ENCODE measurements at regions not wholly inside any gene's neighbourhood (a gene's known extent, or its start where the extent isn't known, plus 50 kb on each side); places are given as distances from the start of the nearest gene placed in this dataset.
"Not testable (repeated sequence)": the region's sequence is repeated elsewhere in the genome, so short reads cannot be mapped to it uniquely, and the experiment has no call there.

GRCh38 chr2:67904966-67905365 lies 157.8 kb downstream of the C1D start:
- no peak for DNase-seq (ENCODE audit: low read depth in 2 of 2)

GRCh38 chr2:67906547-67906946 lies 156.3 kb downstream of the C1D start:
- not testable (repeated sequence) for DNase-seq (ENCODE audit: low read depth in 2 of 2)

- DNase-seq (ENCODE audit: low read depth in 2 of 2): no peak
Measured at GRCh38 chr2:67917332-67918054, 145.3 kb downstream of the C1D start.

GRCh38 chr2:67918471-67918870 lies 144.3 kb downstream of the C1D start:
- DNase-seq (ENCODE audit: low read depth in 2 of 2): no peak

- DNase-seq (ENCODE audit: low read depth in 2 of 2): no peak
Measured at GRCh38 chr2:67919490-67919889, 143.3 kb downstream of the C1D start.

- DNase-seq (ENCODE audit: low read depth in 2 of 2): no peak
Measured at GRCh38 chr2:67922080-67922785, 140.6 kb downstream of the C1D start.

- DNase-seq (ENCODE audit: low read depth in 2 of 2): no peak
Measured at GRCh38 chr2:67923696-67924095, 139.1 kb downstream of the C1D start.

GRCh38 chr2:67927501-67927900 lies 135.3 kb downstream of the C1D start:
- no peak for DNase-seq (ENCODE audit: low read depth in 2 of 2)

- DNase-seq (ENCODE audit: low read depth in 2 of 2): no peak
Measured at GRCh38 chr2:67930156-67930555, 132.6 kb downstream of the C1D start.

- DNase-seq (ENCODE audit: low read depth in 2 of 2): no peak
Measured at GRCh38 chr2:67936969-67937368, 125.8 kb downstream of the C1D start.

- DNase-seq (ENCODE audit: low read depth in 2 of 2): no peak
Measured at GRCh38 chr2:67938053-67938452, 124.8 kb downstream of the C1D start.

GRCh38 chr2:67945056-67945455 lies 117.7 kb downstream of the C1D start:
- DNase-seq (ENCODE audit: low read depth in 2 of 2): no peak

GRCh38 chr2:67945940-67946339 lies 116.9 kb downstream of the C1D start:
- DNase-seq (ENCODE audit: low read depth in 2 of 2): no peak

GRCh38 chr2:67948057-67948456 lies 114.7 kb downstream of the C1D start:
- no peak for DNase-seq (ENCODE audit: low read depth in 2 of 2)

GRCh38 chr2:67948506-67948905 lies 114.3 kb downstream of the C1D start:
- DNase-seq (ENCODE audit: low read depth in 2 of 2): no peak

- no peak for DNase-seq (ENCODE audit: low read depth in 2 of 2)
Measured at GRCh38 chr2:67950018-67950417, 112.8 kb downstream of the C1D start.

GRCh38 chr2:67950919-67951318 lies 111.9 kb downstream of the C1D start:
- DNase-seq (ENCODE audit: low read depth in 2 of 2): no peak

- no peak for DNase-seq (ENCODE audit: low read depth in 2 of 2)
Measured at GRCh38 chr2:67952066-67952465, 110.7 kb downstream of the C1D start.

- DNase-seq (ENCODE audit: low read depth in 2 of 2): no peak
Measured at GRCh38 chr2:67954093-67954748, 108.6 kb downstream of the C1D start.

GRCh38 chr2:67955748-67956603 lies 106.8 kb downstream of the C1D start:
- DNase-seq (ENCODE audit: low read depth in 2 of 2): no peak

- DNase-seq (ENCODE audit: low read depth in 2 of 2): no peak
Measured at GRCh38 chr2:67965246-67965645, 97.6 kb downstream of the C1D start.

GRCh38 chr2:67970071-67970470 lies 92.7 kb downstream of the C1D start:
- no peak for DNase-seq (ENCODE audit: low read depth in 2 of 2)

Measured in stimulated activated CD8-positive, alpha-beta memory T cell treated with anti-CD3 and anti-CD28 coated beads, Interleukin-2, amount 100 ng/mL, for 48 hours (primary cell).